ENCODE measurements at regions not wholly inside any gene's neighbourhood (a gene's known extent, or its start where the extent isn't known, plus 50 kb on each side); places are given as distances from the start of the nearest gene placed in this dataset.
"Not testable (repeated sequence)": the region's sequence is repeated elsewhere in the genome, so short reads cannot be mapped to it uniquely, and the experiment has no call there.

DNA sequence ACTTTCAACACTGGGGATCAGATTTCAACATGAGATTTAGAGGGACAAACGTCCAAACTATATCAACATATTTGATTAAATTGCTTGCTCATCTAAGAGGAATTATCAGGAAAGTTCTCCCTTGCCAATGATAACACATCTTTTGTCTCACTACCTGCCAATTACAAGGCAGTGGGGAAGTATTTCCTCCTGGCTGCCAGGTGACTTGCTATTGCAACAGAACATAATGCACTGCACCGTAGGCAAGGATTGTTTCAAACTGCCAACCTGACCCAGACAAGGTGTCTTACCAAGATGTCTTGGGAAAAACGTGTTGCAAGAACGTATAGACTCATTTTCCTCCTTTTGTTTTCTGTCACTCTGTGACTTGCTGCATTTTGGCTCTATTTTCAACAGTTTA, 711.6 kb downstream of the METTL15 start:
- no peak for DNase-seq (ENCODE audit: low spot score)

DNA sequence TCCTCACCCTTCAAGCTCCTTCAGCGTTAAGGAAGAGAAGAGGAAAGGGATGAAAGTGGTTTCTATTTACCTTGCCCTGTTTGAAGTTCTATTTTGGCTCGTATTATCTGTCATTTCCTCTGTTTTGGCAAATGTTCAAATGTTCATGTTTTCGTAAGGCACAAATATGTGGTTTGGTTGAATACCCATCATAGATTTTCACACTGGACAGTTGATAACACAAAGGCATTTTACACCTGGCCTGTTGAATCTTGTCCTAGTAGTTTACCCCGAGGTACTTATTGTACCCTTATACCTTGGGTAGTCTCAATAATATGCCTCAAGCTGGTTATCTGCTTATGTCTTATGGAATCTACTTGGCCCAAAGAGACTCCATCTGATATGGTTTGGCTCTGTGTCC, 706.9 kb downstream of the METTL15 start:
- DNase-seq (ENCODE audit: low spot score): no peak

DNA sequence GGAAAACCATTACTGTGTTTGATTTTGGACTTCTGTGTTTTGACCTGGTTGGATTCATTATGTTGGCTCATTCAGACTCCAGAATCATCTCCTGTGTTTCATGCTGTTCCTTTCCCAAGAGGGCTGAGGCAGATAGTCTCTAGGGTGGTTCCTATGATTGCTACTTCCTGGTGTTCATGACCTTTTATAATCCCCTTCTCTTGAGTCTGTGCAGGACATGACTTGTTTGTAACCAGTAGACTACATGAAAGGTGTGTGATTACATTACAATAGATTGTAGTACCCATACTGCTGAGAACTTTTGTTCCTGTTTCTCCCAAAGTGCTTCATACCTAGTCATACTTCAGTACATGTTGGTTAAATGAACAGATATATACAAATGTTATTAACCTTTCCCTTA, 700.6 kb downstream of the METTL15 start:
- DNase-seq (ENCODE audit: low spot score): no peak

DNA sequence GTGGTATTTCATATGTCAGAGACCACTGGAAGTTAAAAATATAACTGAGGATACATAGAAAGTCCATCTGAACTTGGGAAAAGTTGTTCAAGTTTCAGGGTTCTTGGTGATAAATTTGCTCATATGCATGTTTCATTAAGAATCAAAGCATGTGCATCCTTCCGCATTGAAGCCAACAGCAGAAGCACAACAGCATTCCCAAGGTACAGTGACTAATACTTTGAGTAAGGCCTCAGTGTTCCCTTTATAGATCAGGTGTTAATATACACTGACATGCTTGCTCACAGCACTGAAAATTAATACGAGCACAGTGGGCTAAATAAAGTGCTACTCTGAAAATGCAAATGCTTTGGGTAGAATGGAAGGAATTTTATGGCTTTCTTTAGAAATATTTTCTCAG, 691.1 kb downstream of the METTL15 start:
- no peak for DNase-seq (ENCODE audit: low spot score)

DNA sequence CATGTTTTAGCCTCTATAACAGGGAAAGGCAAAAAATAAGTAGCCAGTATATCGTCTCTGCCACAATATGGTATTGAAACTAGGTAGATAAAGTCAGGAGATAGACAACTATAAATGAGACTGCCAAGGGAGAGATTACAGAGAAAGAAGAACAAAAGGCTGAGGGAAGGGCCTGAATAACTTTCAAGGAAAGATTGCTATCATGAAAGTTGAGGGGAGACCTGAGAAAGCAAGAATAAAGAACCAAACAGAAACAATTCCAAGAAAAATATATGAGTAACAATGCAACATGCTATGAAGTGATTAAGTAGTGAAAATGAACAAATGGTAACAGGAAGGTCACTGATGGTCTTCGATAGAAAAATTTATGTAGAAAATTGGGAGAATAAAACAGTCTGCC, 690.1 kb downstream of the METTL15 start:
- DNase-seq (ENCODE audit: low spot score): no peak

DNA sequence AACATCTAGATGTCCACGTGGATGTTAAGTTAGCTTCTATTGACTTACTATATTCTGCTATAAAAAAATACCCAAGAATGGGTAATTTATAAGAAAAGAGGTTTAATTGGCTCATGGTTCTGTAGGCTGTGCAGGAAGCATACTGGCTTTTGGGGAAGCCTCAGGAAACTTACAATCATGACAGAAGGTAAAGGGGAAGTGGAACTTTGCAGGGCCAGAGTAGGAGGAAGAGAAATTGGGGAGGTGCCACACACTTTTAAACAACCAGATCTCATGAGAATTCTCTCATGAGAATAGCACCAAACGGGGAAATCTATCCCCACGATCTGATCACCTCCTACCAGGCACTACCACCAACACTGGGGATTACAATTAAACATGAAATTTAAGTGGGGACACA, 689.3 kb downstream of the METTL15 start:
- no peak for DNase-seq (ENCODE audit: low spot score)

DNA sequence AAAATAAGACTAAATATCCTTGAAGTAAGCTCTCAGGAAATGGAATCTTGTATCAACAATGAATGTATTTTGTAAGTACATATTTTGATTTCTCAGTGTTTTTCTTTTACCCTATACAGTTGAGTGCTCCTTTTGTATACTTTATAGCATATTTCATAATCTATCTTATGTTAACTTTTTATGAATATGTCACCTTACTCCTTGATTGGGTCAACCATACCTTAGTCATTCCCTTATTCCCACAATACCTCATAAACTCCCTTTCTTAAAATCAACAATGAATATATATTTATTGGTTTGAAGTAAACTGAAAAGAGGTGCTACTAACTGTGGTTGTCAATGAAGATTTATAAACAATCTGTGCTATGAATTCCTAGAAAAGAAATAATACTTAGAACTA, 686.2 kb downstream of the METTL15 start:
- DNase-seq (ENCODE audit: low spot score): no peak

DNA sequence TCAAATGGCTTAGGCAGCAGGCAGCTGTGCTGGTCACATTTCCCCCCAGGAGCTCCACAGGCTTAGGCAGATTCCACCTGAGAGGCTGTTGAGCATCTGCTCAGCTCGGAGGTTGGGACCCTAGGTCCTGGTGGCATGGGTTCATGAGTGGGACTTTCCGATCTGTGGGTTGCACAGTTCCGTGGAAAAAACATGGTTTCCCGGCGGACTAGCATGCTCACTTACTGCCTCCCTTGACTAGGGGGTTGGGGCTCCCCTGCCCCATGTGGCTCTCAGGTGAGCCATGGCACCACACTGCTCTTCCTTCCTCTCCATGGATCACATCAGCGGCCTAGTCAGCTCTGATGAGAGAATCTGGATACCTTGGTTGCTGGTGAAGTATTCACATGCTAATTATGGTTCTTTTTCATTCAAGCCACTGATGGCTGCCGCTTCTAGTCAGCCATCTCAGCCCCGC, 685.1 kb downstream of the METTL15 start:
- DNase-seq (ENCODE audit: low spot score): no peak

DNA sequence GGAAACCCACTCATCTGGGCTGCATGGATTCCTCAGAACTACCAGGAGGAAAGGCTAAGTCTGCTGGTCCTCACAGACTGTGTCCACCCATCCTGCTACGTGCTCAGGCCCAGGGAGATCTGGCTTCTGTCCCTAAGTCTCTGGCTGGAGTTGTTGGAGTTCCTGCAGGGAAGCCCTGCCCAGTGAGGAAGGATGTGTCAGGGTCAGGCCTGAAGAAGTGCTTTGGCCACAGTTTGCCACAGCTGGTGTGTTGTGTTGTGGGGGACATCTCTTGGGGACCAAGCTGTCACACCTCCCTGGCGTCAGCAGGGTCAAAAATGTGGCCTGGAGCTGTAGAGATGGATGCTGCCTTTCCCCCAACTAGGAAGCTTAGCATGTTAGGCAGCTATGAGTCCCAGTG, 684.7 kb downstream of the METTL15 start:
- DNase-seq (ENCODE audit: low spot score): no peak

DNA sequence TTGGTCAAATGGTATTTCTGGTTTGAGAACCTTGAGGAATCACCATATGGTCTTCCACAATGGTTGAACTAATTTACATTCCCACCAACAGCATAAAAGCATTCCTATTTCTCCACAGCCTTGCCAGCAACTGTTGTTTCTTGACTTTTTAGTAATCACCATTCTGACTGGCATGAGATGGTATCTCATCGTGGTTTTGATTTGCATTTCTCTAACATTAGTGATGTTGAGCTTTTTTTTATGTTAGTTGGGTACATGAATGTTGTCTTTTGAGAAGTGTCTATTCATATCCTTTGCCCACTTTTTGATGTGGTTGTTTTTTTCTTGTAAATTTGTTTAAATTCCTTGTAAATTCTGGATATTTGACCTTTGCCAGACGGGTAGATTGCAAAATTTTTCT, 679.7 kb downstream of the METTL15 start:
- not testable (repeated sequence) for DNase-seq (ENCODE audit: low spot score)

DNA sequence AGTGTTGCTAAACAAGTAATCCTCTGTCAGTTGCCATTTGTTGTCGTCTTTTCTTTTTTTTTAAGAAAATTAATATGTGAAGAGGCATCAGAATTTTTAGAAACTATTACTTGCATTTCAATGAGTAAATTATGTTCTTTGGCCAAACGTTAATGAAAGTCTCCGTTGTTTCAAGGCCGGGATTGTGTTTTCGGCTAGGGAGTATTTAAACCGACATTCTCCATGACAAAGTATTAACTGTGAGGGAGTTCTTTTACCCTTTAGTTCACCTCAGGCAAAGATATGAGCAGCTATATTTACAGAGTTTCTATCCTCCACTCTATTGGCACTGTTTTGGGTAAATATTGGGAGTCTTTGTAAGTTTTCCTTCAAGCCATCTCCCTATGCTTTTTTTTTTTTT, 668.9 kb downstream of the METTL15 start:
- DNase-seq (ENCODE audit: low spot score): no peak

DNA sequence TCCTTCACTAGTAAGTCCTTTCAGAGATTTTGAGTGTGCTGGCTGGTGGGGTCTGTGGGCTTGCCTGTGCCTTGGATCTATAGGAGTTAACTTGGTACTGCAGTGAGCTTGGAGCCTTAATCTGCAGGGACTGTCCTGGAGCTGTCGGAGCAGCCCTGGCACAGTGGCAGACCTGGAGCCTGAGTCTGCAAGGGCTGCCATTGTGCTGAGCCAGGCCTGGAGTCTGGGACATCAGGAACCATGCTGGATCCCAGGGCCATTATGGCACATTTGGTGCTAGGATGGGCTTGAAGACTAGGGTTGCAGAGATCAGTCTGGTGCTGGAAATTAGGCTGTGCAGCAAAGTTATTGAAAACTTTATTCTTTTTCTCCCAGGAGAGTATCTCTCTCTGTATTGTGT, 665.4 kb downstream of the METTL15 start:
- no peak for DNase-seq (ENCODE audit: low spot score)

DNA sequence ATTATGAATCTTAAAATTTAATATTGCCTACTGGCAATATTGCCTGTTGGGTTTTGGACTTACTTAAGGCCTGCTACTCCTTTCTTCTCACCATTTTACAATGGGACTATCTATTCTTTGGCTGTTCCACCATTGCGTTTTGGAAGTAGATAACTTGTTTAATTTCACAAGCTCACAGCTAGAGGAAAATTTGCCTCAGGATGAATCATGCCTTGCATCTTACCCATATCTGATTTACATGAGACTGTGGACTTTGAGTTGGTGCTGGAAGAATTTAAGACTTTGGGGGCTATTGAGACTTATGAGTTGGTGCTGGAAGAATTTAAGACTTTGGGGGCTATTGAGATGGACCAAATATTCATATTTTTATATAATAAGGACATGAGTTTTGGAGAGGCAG, 662.6 kb downstream of the METTL15 start:
- DNase-seq (ENCODE audit: low spot score): no peak

DNA sequence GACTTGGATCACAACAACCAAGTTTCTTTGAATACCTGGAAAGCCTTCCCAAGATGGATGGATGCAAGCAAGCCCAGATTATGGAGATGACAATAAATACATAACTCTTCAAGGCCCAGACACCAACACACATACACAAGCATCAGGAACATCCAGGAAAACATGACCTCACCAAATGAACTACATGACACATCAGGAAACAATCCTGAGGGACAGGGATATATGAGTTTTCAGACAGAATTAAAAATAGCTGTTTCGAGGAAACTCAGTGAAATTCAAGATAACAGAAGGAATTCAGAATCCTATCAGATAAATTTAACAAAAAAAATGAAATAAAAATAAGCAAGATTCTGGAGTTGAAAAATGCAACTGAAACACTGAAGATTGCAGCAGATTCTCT, 659.4 kb downstream of the METTL15 start:
- DNase-seq (ENCODE audit: low spot score): no peak

DNA sequence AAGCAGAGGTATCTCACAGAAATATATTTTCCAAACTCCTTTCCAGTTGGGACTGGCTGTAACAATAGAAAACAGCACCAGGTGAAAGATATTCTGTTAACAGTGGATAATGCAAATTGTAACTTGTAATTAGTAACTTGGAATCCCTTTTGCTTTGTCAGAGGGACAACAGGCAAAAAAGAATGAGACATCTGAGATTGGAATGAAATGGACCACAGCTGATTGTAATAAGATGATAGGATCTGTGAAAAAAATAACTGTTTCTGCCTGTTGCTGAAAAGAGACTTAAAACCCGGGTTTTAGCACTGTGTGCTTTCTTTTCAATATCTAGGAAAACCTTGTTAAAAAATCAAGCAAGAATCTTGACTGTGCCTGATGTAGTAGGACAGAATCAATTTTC, 655.7 kb downstream of the METTL15 start:
- no peak for DNase-seq (ENCODE audit: low spot score)

DNA sequence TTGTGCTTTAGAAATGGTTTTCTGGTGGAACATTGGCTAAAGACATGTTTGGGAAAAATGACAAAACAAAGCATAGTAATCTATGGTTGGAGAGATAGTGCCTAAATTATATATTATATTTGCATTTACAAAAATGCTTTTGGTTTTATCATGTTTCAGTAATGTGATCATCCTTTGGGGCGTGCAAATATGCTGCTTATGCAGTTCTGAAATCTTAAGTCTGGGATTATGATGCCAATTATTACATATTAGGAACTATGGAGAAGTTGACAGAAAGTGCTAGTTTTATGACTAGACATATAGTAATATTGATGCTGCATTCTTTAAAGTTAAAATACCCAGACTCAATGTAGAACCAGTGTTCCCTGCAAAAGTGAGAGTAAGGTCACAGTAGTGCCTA, 655.0 kb downstream of the METTL15 start:
- DNase-seq (ENCODE audit: low spot score): no peak

DNA sequence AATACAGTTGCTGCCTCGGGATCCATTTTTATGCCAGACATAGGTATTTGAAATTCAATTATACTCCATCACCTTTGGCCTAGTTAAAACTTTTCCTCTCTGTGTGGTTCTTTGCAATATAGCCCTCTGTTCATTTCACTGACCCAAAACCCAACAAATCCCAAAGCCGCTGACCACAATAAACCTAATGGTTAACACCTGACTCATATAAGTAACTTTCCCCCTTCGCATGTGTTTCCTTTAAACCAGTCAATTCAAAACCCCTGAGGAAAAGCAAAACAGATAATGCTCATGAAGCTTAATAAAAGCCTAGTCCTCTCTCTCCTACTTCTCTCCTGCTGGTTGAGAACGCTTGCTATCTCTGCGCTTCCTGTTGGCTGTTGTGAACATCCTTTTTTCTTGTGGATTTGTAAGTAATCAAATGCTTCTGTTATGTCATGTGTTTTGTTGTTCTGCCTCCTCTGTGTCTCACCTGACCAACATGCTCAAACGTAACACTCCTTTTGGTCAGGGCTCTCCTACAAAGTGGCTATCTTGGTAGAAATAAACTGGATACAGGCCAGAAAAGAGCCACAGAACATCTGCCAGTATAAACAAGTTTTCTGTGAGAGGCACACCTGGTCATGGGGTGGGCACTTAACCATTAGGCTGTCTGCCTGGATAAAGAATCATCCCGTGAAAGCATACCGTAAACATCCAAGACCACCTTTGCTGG, 652.6 kb downstream of the METTL15 start:
- DNase-seq (ENCODE audit: low spot score): no peak

DNA sequence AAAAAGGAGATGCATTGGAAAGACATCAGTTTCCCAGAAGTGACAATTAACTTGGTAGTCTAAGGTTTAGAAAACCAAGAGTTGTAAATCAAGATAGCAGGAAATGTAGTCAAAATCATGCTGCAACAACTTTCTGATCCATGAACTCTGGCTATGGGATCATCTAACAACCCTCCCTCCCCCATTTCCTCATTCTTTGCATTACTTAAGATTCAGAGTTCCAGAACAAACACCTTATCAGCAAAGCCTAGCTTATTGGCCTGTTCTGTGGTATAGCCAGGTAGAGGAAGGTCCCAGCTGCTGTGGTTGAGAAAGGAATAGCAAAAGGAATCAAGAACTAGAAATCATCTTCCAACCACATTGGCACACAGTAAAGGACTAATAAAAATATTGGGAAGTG, 651.1 kb downstream of the METTL15 start:
- no peak for DNase-seq (ENCODE audit: low spot score)

DNA sequence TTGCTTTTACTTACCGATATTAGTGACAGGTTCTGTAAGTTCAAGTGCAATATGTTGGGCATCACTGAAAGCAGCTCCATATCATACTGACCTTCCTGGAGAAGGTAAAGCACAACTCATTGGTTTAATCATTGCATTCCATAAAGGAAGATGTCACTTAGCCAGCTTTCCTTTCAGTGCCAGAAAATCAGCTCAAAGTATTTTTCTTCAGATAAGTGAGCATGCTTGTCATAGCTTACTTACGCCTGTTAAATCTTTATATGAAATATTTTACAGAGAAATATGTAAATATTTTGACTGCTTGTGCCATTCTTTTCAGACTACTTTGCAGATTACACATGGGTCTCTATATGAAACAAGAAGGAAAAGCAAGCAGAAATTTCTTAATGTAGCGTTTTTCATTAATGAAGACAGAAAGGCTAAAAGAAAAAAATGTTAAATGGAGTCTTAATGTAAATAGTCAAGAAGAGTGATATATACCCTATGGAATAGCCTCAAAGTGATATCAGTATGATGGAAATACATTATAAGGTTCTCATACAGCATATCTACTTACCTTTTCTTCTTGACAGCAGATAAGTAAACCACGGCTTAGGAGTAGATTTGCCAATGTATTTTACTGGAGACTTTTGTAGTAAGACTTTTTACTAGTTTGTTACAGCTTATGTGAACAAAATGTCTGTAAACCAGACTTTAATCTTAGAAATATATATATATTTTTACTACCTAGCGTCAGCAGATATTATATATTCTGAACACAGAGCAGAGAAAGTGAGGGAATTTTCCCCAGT, 649.7 kb downstream of the METTL15 start:
- no peak for DNase-seq (ENCODE audit: low spot score)

DNA sequence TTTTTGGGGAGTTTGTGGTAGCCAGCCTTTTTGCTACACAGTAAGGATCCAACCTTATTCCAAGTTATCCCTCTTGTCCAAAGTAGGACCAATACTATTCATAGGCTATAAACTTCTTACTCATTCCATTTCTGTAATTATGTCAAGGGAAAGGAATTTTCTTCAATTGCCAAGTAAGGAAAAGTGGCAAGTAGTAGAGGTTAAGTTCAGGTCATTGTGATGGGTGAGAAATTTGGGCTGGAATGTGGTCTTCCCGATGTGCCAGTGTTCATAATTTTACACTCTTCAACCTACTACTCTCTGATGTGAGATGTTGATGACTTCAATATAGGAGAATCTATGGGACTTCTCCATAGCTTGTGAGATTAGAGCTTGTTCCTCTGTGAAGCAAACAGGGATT, 648.8 kb downstream of the METTL15 start:
- DNase-seq (ENCODE audit: low spot score): no peak

DNA sequence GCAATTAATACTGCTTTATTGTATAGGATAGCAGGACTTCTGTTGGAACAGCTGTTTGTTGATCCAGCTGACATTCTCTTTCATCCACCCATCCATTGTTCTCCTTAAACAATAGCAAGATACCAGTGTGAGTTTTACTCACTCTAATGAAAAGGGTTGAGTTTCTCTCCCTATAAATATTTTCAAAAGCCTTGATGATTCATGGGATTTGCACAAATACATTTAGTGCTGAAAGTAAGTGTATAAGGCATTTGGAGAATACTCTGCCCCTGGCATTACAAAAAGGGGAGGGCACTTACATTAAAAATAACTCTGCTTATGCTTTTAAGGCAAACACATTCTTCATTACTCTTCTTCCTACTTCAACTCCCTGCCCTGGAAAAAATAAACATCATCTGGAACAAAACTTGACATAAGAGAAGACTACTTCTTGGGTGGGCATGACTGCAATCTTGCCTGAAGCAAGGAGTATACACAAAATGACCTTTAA, 634.9 kb downstream of the METTL15 start:
- DNase-seq (ENCODE audit: low spot score): no peak

DNA sequence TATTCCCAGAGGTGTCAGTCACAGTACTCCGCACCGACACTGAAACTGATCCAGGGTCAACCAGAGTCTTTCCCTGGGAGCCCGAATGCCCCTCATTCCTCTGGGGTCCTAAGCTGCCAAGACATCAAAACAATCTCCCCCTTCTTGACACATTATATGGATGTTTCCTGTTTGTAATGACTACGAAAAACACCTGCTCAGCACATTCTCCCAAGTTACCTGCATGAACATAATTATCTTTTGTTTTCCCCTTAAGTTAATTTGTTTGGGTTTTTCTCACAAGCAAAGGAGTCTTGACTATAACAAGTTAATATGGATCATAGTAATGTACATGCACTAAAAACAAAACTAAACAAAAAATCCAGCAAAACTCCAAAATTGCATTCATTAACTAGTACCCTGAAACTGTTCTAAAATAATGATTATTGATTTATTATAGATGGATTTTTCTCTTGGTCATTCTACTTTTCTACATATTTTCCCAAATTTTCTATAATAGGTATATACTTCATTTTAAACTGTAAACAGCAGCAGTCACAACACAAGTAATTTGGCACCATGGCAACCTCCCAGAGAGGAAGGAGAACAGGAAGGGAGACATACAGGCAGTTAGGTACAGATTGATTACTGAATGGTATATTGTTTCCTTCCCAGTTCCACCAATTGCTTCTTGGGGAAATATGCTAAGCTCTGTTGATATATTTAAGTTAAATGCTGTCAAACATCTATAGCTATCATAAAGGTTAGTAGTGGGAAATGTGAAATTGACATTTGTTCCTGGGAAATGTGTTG, 631.5 kb downstream of the METTL15 start:
- no peak for DNase-seq (ENCODE audit: low spot score)

DNA sequence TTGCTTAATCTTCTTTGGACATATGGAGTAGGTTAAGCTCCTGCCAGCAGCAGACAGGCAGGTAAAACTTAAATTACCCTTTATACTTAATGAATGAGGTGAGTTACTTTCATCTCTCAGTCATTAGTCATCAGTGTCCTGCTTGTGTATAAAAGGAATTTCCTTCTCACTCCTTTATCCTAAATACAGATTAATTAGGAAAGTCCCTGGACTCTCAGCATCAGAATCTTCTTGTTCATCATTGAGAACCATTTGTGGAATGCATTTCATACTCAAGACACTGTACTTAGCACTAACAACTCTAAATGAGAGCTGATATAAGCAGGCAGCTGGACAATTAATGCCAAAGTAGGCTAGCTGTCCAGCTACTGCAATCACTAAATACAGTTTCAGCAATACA, 630.4 kb downstream of the METTL15 start:
- no peak for DNase-seq (ENCODE audit: low spot score)

All from CD4-positive, alpha-beta T cell treated with Interleukin-15 for 4 hours (primary cell).